ENCODE measurements at regions not wholly inside any gene's neighbourhood (a gene's known extent, or its start where the extent isn't known, plus 50 kb on each side); places are given as distances from the start of the nearest gene placed in this dataset.

DNA sequence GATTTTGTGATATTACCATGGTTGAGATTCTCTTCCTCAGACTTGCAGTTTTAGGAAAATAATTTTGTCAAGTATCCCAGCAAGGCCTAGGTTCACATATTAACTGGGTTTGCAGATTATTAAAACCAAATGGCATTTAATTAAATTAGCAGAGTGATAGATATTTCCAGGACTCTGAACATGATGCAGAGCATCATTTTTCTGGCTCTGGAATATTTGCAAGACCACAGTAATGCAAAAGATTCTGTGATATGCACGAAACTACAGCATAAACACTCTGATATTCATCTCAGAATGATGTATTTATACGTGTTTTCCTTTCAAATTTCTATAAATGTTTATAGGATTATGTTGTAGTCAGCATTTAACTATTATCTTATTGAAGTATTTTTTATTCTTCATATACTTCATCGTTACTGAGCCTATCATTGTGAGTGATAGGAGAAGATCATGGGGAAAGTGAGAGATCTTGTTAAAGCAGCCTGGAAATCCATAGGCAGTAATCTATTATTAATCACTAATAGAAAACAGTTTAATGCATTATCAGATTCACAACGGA is 1245.6 kb downstream of the OTOL1 start:
- Mint-ChIP-seq H3K4me3 (no peak overlapping the region), H3K27me3 (no peaks in the 10 kb centered on the region), H3K9me3 (peaks cover 0 to 20% (median 4%) of the 10 kb centered on the region in 9 donors), H3K4me1 (no peaks in the 10 kb centered on the region), H3K27ac (no peak overlapping the region), H3K36me3 (no peaks in the 10 kb centered on the region)
- no peak for DNase-seq
- ATAC-seq, result no peak
- POLR2A ChIA-PET, result no interaction called here

DNA sequence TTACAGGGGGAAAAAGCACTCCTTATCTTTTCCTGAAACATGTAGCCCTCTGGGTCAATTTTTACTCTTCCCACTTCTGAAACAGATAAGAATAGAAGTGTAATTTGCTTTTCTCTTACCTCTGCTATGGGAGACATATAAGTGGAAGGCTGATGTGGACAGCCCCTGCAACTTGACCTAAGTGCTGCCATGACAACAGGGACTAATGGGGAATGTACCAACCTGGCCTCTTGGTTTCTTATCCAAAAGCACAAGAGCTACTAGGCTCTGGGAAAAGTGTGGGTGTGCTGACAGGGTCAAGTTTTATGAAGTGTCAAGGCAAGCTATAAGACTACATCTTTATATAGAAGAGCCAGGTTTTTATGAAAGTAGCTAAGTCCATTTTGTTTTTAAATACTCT is 1246.5 kb downstream of the OTOL1 start:
- no peak for DNase-seq
- POLR2A ChIA-PET, result no interaction called here
- ATAC-seq, result no peak
- Mint-ChIP-seq H3K9me3 (peaks cover 0 to 20% (median 4%) of the 10 kb centered on the region in 9 donors), H3K36me3 (no peaks in the 10 kb centered on the region), H3K27me3 (no peaks in the 10 kb centered on the region), H3K4me3 (no peak overlapping the region), H3K4me1 (no peaks in the 10 kb centered on the region), H3K27ac (no peak overlapping the region)

DNA sequence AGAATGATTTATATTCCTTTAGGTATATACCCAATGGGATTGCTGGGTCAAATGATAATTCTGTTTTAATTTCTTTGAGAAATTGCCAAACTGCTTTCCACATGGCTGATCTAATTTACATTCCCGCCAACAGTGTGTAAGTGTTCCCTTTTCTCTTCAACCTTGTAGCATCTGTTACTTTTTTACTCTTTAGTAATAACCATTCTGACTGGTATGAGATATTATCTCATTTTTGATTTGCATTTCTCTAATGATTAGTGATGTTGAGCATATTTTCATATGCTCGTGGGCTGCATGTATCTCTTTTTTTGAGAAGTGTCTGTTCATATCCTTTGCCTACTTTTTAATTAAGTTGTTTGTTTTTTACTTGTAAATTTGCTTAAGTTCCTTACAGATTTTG is 1264.2 kb downstream of the OTOL1 start:
- no peak overlapping the region for H3K27ac Mint-ChIP-seq
- ATAC-seq (no peak), DNase-seq (no peak)
- no peaks in the 10 kb centered on the region for H3K4me1 Mint-ChIP-seq
- H3K36me3 Mint-ChIP-seq, result no peaks in the 10 kb centered on the region
- no peaks in the 10 kb centered on the region for H3K27me3 Mint-ChIP-seq
- peaks cover 0 to 16% (median 3%) of the 10 kb centered on the region in 9 donors for H3K9me3 Mint-ChIP-seq
- POLR2A ChIA-PET, result no interaction called here
- H3K4me3 Mint-ChIP-seq, result no peak overlapping the region

DNA sequence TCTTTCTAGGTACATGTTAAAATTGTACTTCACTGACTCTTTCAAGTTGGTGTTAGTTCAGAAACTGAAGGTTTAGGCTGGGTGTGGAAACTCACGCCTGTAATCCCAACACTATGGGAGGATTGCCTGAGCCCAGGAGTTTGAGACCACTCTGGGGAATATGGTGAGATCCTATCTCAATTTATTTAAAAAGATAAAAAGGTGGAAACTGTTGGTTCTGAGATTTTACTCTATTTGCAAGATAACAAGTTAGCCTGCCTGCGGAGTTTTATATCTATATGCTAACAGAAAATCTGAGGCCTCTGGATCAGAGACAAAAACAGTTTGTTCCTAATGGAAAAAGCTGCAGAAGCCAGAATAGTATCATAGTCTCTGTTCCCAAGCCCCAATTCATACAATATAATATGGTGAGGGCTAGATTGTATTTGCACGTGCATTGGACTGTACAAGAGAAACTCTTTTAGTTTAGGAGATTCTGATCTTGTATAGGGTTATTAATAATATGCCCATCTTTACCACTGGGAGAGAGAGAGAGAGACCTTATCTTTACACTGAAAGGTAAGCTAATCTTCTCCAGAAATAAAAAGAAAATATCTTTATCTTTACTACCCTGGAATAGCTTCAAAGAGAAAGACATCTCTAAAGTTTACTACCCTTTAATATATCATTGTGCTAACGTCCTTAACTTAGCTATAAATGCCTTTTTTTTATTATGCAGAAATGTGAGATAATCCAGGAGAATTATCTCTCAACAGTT is 1267.6 kb downstream of the OTOL1 start:
- no peaks in the 10 kb centered on the region for H3K27me3 Mint-ChIP-seq
- H3K4me3 Mint-ChIP-seq, result no peak overlapping the region
- no peaks in the 10 kb centered on the region for H3K36me3 Mint-ChIP-seq
- H3K9me3 Mint-ChIP-seq, result peaks cover 0 to 19% (median 7%) of the 10 kb centered on the region in 9 donors
- POLR2A ChIA-PET, result no interaction called here
- no peaks in the 10 kb centered on the region for H3K4me1 Mint-ChIP-seq
- ATAC-seq (no peak), DNase-seq (no peak)
- H3K27ac Mint-ChIP-seq, result no peak overlapping the region

DNA sequence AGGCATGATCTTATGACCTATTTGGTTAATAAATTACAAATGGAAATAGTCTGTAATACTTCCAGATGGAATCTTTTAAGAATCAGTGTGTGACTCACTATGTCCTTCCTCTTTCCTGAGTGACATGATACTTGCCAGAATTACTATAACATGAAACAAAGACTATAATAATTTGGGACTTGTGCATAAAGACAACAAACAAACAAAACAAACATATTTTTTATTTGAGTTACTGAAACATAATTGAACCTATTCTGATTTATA is 1268.1 kb downstream of the OTOL1 start:
- H3K27ac Mint-ChIP-seq, result no peak overlapping the region
- no peak overlapping the region for H3K4me3 Mint-ChIP-seq
- H3K36me3 Mint-ChIP-seq, result no peaks in the 10 kb centered on the region
- no peak for ATAC-seq
- peaks cover 0 to 19% (median 7%) of the 10 kb centered on the region in 9 donors for H3K9me3 Mint-ChIP-seq
- no peaks in the 10 kb centered on the region for H3K27me3 Mint-ChIP-seq
- no peak for DNase-seq
- H3K4me1 Mint-ChIP-seq, result no peaks in the 10 kb centered on the region
- POLR2A ChIA-PET, result no interaction called here

DNA sequence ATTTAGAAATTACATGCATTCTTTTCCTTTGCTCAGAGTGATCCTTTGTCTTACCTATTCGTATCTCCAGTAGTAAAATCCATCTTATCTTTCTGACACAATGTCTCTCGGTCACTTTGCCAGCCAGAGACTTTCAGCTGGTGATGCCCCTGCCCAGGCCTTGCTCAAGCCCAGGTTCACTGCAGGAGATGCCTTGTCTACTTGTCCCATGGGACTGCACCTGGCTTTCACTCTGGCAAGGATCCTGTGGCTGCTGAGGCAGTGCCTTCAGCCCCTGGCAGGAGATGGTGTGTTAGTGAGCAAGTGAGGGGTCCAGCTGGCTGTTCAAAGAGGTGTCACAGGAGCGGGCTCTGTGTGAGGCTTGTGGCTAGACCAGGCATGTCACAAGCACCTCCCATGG is 1268.9 kb downstream of the OTOL1 start:
- Mint-ChIP-seq H3K27ac (no peak overlapping the region), H3K27me3 (no peaks in the 10 kb centered on the region), H3K36me3 (no peaks in the 10 kb centered on the region), H3K9me3 (peaks cover 0 to 19% (median 7%) of the 10 kb centered on the region in 9 donors), H3K4me1 (no peaks in the 10 kb centered on the region), H3K4me3 (no peak overlapping the region)
- ATAC-seq, result no peak
- DNase-seq, result peak in 1 of 10 donors; percentile 41
- POLR2A ChIA-PET, result no interaction called here

DNA sequence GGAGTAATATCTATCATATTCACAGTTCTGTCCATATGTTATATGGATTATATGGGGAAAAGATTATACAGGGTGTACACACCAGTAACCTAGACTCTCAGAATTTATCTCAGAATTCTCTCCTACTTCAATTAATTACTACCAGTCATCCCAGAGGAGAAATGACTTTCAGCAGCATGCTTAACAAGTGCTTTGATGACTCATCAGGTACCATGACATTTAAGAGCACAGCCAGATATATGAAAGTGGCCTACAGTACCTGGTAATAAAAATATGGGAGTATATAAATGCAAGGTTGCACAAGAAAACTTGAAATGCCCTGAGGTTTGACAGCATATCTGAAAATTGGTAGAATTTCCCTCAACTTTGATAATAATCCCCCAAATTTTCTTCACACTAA is 1273.0 kb downstream of the OTOL1 start:
- ATAC-seq, result no peak

DNA sequence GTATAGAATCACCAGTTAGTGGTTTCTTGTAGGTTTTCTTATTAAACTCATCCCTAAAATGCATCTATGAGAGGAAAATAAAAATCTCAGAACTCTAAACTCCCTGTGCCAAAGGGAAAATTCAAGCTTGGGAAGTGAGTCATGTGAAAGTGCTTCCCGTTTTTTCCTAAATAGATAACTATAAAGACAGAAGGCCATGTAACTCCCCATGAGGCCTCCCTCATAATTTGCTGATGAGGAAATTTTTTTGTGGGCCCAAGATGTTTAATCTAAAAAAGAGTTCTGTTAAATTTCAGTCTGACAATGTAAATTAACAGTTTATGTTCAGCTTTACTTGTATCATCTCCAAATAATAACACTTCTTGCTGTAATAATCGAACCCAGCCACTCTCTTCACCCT is 1273.9 kb downstream of the OTOL1 start:
- no peak overlapping the region for H3K27ac Mint-ChIP-seq
- no peaks in the 10 kb centered on the region for H3K36me3 Mint-ChIP-seq
- H3K4me1 Mint-ChIP-seq, result no peaks in the 10 kb centered on the region
- POLR2A ChIA-PET, result no interaction called here
- no peak overlapping the region for H3K4me3 Mint-ChIP-seq
- ATAC-seq, result no peak
- no peaks in the 10 kb centered on the region for H3K27me3 Mint-ChIP-seq
- no peak for DNase-seq
- H3K9me3 Mint-ChIP-seq, result peaks cover 0 to 19% (median 4%) of the 10 kb centered on the region in 9 donors

More for the DNA sequence above, 1273.0 kb downstream of the OTOL1 start:
- Mint-ChIP-seq H3K4me1 (no peaks in the 10 kb centered on the region), H3K9me3 (peaks cover 0 to 19% (median 4%) of the 10 kb centered on the region in 9 donors), H3K36me3 (no peaks in the 10 kb centered on the region), H3K27me3 (no peaks in the 10 kb centered on the region), H3K4me3 (no peak overlapping the region), H3K27ac (no peak overlapping the region)
- POLR2A ChIA-PET, result no interaction called here
- no peak for DNase-seq

DNA sequence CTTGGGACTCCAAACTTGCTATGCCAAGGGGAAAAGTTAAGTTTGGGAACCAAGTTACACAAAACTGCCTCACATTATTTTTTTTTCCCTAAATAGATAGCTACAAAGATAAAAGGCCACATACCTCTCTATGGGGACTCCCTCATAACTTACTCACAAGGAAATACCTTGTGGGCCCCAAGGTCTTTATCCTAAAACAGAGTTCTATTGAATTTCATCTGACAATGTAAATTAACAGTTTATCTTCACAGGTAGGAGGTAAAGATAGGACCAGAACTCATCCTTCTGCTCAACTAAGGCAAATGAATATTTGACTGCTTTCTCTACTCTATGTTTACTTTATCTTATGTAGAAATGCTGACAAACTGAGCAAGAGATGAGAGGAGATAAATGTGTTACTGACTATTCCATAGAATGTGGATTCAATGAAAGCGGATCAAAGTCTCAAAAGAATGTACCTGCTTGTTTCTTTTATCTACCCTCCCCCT is 1278.0 kb downstream of the OTOL1 start:
- Mint-ChIP-seq H3K27me3 (no peaks in the 10 kb centered on the region), H3K9me3 (peaks cover 0 to 7% (median 0%) of the 10 kb centered on the region in 9 donors), H3K4me1 (no peaks in the 10 kb centered on the region), H3K27ac (no peak overlapping the region), H3K36me3 (no peaks in the 10 kb centered on the region), H3K4me3 (no peak overlapping the region)
- DNase-seq (no peak), ATAC-seq (no peak)
- POLR2A ChIA-PET, result no interaction called here

DNA sequence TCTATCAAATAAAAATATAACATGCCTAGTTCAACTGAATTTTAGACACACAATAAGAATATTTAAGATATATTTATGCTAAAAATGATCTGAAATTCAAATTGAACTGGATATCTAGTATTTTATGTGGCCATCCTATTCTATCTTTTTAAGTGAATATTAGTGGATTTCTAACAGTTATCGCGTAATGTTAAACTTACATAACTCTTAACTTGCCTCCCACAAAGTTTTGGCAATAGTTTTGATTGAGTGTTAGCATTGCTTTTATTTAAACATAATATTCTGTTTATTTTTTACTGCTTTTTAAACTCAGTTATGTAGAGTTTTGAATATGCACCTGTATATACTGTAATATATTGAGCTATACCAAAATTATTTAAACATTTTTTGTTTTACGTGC is 1279.5 kb downstream of the OTOL1 start:
- Mint-ChIP-seq H3K27me3 (no peaks in the 10 kb centered on the region), H3K4me3 (no peak overlapping the region), H3K36me3 (no peaks in the 10 kb centered on the region), H3K4me1 (no peaks in the 10 kb centered on the region), H3K9me3 (peaks cover 0 to 4% (median 0%) of the 10 kb centered on the region in 9 donors), H3K27ac (no peak overlapping the region)
- DNase-seq (no peak), ATAC-seq (no peak)
- POLR2A ChIA-PET, result no interaction called here

DNA sequence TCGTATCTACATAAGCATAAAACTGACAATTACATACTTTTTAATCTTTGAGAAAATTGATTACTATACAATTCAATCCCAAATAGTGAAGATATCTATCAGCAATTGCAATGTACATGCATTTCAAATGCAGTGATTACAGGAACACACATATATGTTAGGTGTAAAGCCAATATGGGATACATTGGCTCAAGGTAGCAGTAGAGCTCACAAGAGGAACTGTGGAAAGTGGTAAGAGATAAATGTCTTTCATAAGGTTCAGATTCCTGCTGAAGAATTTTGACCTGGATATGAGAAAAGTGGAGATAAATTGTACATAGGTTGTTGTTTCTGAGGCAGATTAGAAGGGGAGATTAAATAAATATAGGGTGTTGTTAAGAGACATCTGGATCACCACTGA is 1280.5 kb downstream of the OTOL1 start:
- no peak for DNase-seq
- H3K4me3 Mint-ChIP-seq, result no peak overlapping the region
- no peaks in the 10 kb centered on the region for H3K4me1 Mint-ChIP-seq
- H3K36me3 Mint-ChIP-seq, result no peaks in the 10 kb centered on the region
- ATAC-seq, result no peak
- no peaks in the 10 kb centered on the region for H3K27me3 Mint-ChIP-seq
- POLR2A ChIA-PET, result no interaction called here
- peaks cover 0 to 4% (median 0%) of the 10 kb centered on the region in 9 donors for H3K9me3 Mint-ChIP-seq
- H3K27ac Mint-ChIP-seq, result no peak overlapping the region

DNA sequence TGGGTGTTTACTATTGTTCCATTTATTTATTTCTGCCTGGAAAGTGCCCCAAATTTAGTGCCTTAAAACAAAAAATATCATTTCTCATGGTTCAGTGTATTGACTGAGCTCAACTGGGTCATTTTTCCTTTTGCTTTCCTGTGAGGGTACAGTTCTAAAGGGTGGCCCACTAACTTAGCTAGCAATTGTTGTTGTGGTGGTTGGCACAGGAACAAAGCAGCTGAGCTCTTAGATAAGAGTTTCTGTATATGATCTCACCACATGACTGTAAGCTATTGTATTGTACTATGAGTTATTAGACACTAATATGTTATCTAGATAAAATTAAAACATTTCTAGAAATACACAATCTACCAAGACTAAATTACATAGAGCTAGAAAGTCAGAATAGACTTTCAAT is 1283.7 kb downstream of the OTOL1 start:
- Mint-ChIP-seq H3K4me1 (peaks cover 0 to under 1% (median 0%) of the 10 kb centered on the region in 4 donors), H3K27ac (no peak overlapping the region), H3K9me3 (peaks cover 0 to 5% (median 2%) of the 10 kb centered on the region in 9 donors), H3K36me3 (no peaks in the 10 kb centered on the region), H3K27me3 (no peaks in the 10 kb centered on the region), H3K4me3 (no peak overlapping the region)
- DNase-seq (no peak), ATAC-seq (no peak)
- POLR2A ChIA-PET, result no interaction called here

DNA sequence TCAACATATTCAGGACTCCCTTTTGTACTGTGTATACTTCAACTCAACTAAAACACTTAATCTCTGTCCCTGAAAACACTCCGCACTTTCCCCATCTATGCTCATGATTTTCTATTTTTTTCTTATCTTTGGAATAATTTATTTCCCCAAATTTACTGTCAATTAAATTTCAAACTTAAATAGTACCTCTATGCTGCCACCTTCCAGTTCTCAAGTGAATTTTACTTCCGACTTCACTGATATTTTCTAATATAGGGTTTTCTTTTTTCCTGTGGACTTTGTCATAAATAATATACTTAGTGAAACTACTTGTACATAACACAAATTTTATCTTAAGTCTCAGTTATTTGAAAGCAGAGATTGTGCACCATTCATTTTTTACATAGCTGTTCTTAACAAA is 1303.3 kb downstream of the OTOL1 start:
- ATAC-seq, result no peak
- DNase-seq, result no peak
- Mint-ChIP-seq H3K36me3 (no peaks in the 10 kb centered on the region), H3K4me1 (no peaks in the 10 kb centered on the region), H3K27ac (no peak overlapping the region), H3K9me3 (peaks cover 0 to 4% (median 0%) of the 10 kb centered on the region in 9 donors), H3K4me3 (no peak overlapping the region), H3K27me3 (no peaks in the 10 kb centered on the region)
- POLR2A ChIA-PET, result no interaction called here

Measured in naive thymus-derived CD8-positive, alpha-beta T cell (primary cell).